ENCODE measurements at regions not wholly inside any gene's neighbourhood (a gene's known extent, or its start where the extent isn't known, plus 50 kb on each side); places are given as distances from the start of the nearest gene placed in this dataset.

- POLR2A ChIA-PET, result interaction anchor here (0.6 kb wide), 1 partner anchor 28 kb away, joined by 3 read pairs; no protein-coding TSS in a partner anchor
- no TSS peak for BruUV-seq (replicated peaks)
- H3K27me3 ChIP-seq (ENCODE audit: control insufficient read depth in 2 of 2, insufficient read depth in 2 of 2, low read length in 2 of 2), result no peaks in the 10 kb centered on the region
- no peak overlapping the region for H3K4me2 ChIP-seq (ENCODE audit: insufficient read depth, low read length)
- no peaks in the 10 kb centered on the region for H4K20me1 ChIP-seq (replicated peaks; ENCODE audit: control insufficient read depth, insufficient read depth, low read length)
- CTCF ChIA-PET (ENCODE audit: low intra/inter-chr PET ratio), result interaction anchor here (0.6 kb wide), 1 partner anchor 264 kb away, joined by 4 read pairs; no protein-coding TSS in a partner anchor
- intact Hi-C loops (cut with micrococcal nuclease), result no loop called here
- 0% methylated on average over 2 of the region's 2 CpGs for WGBS (ENCODE audit: insufficient coverage, low coverage, missing lambda C conversion rate)
- no peak overlapping the region for H2AFZ ChIP-seq (ENCODE audit: low read depth, low read length)
- no peak overlapping the region for H3K9ac ChIP-seq (ENCODE audit: insufficient read depth in 1 of 2, low read depth in 2 of 2, low read length in 2 of 2)
- TF ChIP-seq USF2 (CRISPR knock-in tag; IDR thresholded peaks at IDR 0.05), result no peak
- no peak for TF ChIP-seq TEAD2 (tag; IDR thresholded peaks at IDR 0.05)
- TF ChIP-seq DDX20 (tag; IDR thresholded peaks at IDR 0.05; ENCODE audit: low read depth), result no peak
- TF ChIP-seq TRIM24 (IDR thresholded peaks at IDR 0.05), result no peak
- no peak for TF ChIP-seq FOXM1 (IDR thresholded peaks at IDR 0.05; ENCODE audit: low read depth)
- TF ChIP-seq FOXM1 (CRISPR knock-in tag; IDR thresholded peaks at IDR 0.05; ENCODE audit: low read depth), result no peak
- no peak for TF ChIP-seq RB1 (IDR thresholded peaks at IDR 0.05; ENCODE audit: low read depth)
- no peak for ATAC-seq
- H3K27ac ChIP-seq (ENCODE audit: extremely low read depth, low read depth, low read length), result no peak overlapping the region
- no peaks in the 10 kb centered on the region for H3K79me2 ChIP-seq (ENCODE audit: control insufficient read depth, insufficient read depth, low read length)
- H3K9me3 ChIP-seq (replicated peaks; ENCODE audit: control insufficient read depth, insufficient read depth, low read depth, low read length), result no peaks in the 10 kb centered on the region
- H3K9me1 ChIP-seq (ENCODE audit: control insufficient read depth, insufficient read depth, low read length), result no peaks in the 10 kb centered on the region
- no peaks in the 10 kb centered on the region for H3K36me3 ChIP-seq (ENCODE audit: control insufficient read depth, insufficient read depth, low read length)
- no peak for FAIRE-seq
- in situ Hi-C loops (cut with MboI), result no loop called here
- H3K4me3 ChIP-seq, result no peak overlapping the region
- DNase-seq (ENCODE audit: extremely low read depth in 1 of 4, low spot score in 3 of 4), result no peak
- no peaks in the 10 kb centered on the region for H3K4me1 ChIP-seq (replicated peaks in 1 of 2; ENCODE audit: control insufficient read depth in 2 of 2, insufficient read depth in 2 of 2, low read length in 2 of 2)
These were observed 573.2 kb downstream of the CCDC171 start for GRCh38 chr9:16126042-16126441.

- Histone ChIP-seq H3K9me3 (replicated peaks; ENCODE audit: control insufficient read depth, insufficient read depth, low read depth, low read length) (no peaks in the 10 kb centered on the region), H3K4me2 (ENCODE audit: insufficient read depth, low read length) (no peak overlapping the region), H3K36me3 (ENCODE audit: control insufficient read depth, insufficient read depth, low read length) (no peaks in the 10 kb centered on the region), H3K27ac (ENCODE audit: extremely low read depth, low read depth, low read length) (no peak overlapping the region), H3K79me2 (ENCODE audit: control insufficient read depth, insufficient read depth, low read length) (no peaks in the 10 kb centered on the region), H2AFZ (ENCODE audit: low read depth, low read length) (no peak overlapping the region), H3K9ac (ENCODE audit: insufficient read depth in 1 of 2, low read depth in 2 of 2, low read length in 2 of 2) (no peak overlapping the region), H3K27me3 (ENCODE audit: control insufficient read depth in 2 of 2, insufficient read depth in 2 of 2, low read length in 2 of 2) (no peaks in the 10 kb centered on the region), H3K4me1 (replicated peaks in 1 of 2; ENCODE audit: control insufficient read depth in 2 of 2, insufficient read depth in 2 of 2, low read length in 2 of 2) (no peaks in the 10 kb centered on the region), H3K9me1 (ENCODE audit: control insufficient read depth, insufficient read depth, low read length) (no peaks in the 10 kb centered on the region), H3K4me3 (no peak overlapping the region), H4K20me1 (replicated peaks; ENCODE audit: control insufficient read depth, insufficient read depth, low read length) (no peaks in the 10 kb centered on the region)
- 4% methylated on average over 5 of the region's 6 CpGs for WGBS (ENCODE audit: insufficient coverage, low coverage, missing lambda C conversion rate)
- intact Hi-C loops (cut with micrococcal nuclease) (no loop called here), in situ Hi-C loops (cut with MboI) (no loop called here)
- ChIA-PET CTCF (ENCODE audit: low intra/inter-chr PET ratio) (no interaction called here), POLR2A (no interaction called here)
- no peak for FAIRE-seq
- no TSS peak for BruUV-seq (replicated peaks)
- ATAC-seq, result no peak
- DNase-seq (ENCODE audit: extremely low read depth in 1 of 4, low spot score in 3 of 4), result no peak
- no peak for TF ChIP-seq ZNF639 (CRISPR knock-in tag; conservative IDR thresholded peaks at IDR 0.05 in 1 of 2, IDR thresholded peaks at IDR 0.05 in 1 of 2)
- no peak for TF ChIP-seq OTX1 (CRISPR knock-in tag; IDR thresholded peaks at IDR 0.05)
- no peak for TF ChIP-seq TSHZ1 (CRISPR knock-in tag; IDR thresholded peaks at IDR 0.05)
- no peak for TF ChIP-seq POLR2G (IDR thresholded peaks at IDR 0.05; ENCODE audit: low read depth, low read length)
These were observed 575.2 kb downstream of the CCDC171 start for GRCh38 chr9:16128003-16128402.

Data from K562 (cell line).